SK-N-SH (cell line): ENCODE measurements at regions not wholly inside any gene's neighbourhood (a gene's known extent, or its start where the extent isn't known, plus 50 kb on each side); places are given as distances from the start of the nearest gene placed in this dataset.

Source experiments
- CTCF ChIA-PET: fragments of 300-600, 350-600 bp; formaldehyde crosslinking; extraction: SDS; loops from one replicate; lab custom pipeline; 2021; lab: Yijun Ruan, JAX
- POLR2A ChIA-PET: fragments of 350-600 bp; sonication (Branson Sonifier 250); formaldehyde crosslinking; extraction: SDS; loops from one replicate; lab custom pipeline; 2020; ENCODE audit warnings: antibody characterized with exemption, inconsistent platforms; lab: Yijun Ruan, JAX
- DNase-seq: peaks from one replicate; pipeline ENCODE4 v3.0.0; 2012
- H2AFZ ChIP-seq: fragments of 200-600 bp; sonication (generic); 2 replicates; pipeline ENCODE4 v1.8.1; 2016; ENCODE audit warnings: antibody characterized with exemption, mild to moderate bottlenecking, low read depth
- H3F3A ChIP-seq: fragments of 200-600 bp; sonication (generic); replicated peaks from 2 replicates; pipeline ENCODE3; 2016; ENCODE audit warnings: antibody characterized with exemption, mild to moderate bottlenecking; ENCODE audit not compliant: insufficient read depth
- H3K27ac ChIP-seq, 2 experiments: fragments of 200-500 bp in 1 of 2; fragments of 200-600 bp in 1 of 2; sonication (Bioruptor generic) in 1 of 2; sonication (generic), shearing (Covaris generic) in 1 of 2; 2 replicates each; pipeline versions ENCODE4 v1.5.1 to v1.6.1; 2014 to 2016; ENCODE audit warnings: low read depth in 2 of 2, inconsistent platforms in 1 of 2, low read length in 1 of 2, mild to moderate bottlenecking in 1 of 2, mixed read lengths in 1 of 2
- H3K27me3 ChIP-seq: fragments of 200-600 bp; sonication (generic), shearing (Covaris generic); 2 replicates; pipeline ENCODE4 v1.6.1; 2016; ENCODE audit warnings: mixed run types; ENCODE audit not compliant: insufficient read depth
- H3K36me3 ChIP-seq, 2 experiments: fragments of 200-500 bp in 1 of 2; fragments of 200-600 bp in 1 of 2; sonication (Bioruptor generic) in 1 of 2; sonication (generic) in 1 of 2; replicated peaks in 1 of 2; 2 replicates each; pipeline versions ENCODE3 to v1.5.1; 2014 to 2016; ENCODE audit warnings: low read length in 1 of 2, mild to moderate bottlenecking in 1 of 2; ENCODE audit not compliant: insufficient read depth in 2 of 2, control insufficient read depth in 1 of 2
- H3K4me1 ChIP-seq, 2 experiments: fragments of 200-500 bp in 1 of 2; fragments of 200-600 bp in 1 of 2; sonication (Bioruptor generic) in 1 of 2; sonication (generic), shearing (Covaris generic) in 1 of 2; 2 replicates each; pipeline versions ENCODE4 v1.5.1 to v1.6.1; 2014 to 2016; ENCODE audit warnings: low read depth in 1 of 2, low read length in 1 of 2, mixed run types in 1 of 2; ENCODE audit not compliant: insufficient read depth in 2 of 2, control insufficient read depth in 1 of 2
- H3K4me2 ChIP-seq: fragments of 200-600 bp; sonication (generic), shearing (Covaris generic); 2 replicates; pipeline ENCODE4 v1.6.1; 2017; ENCODE audit warnings: mixed run types
- H3K4me3 ChIP-seq, 2 experiments: fragments of 200-500 bp in 1 of 2; fragments of 200-600 bp in 1 of 2; sonication (Bioruptor generic) in 1 of 2; sonication (generic), shearing (Covaris generic) in 1 of 2; 2 replicates each; pipeline versions ENCODE4 v1.5.1 to v1.8.1; 2014 to 2016; ENCODE audit warnings: low read depth in 2 of 2, inconsistent platforms in 1 of 2, low read length in 1 of 2, mild to moderate bottlenecking in 1 of 2, mixed read lengths in 1 of 2, moderate library complexity in 1 of 2
- H3K79me2 ChIP-seq: fragments of 200-600 bp; sonication (generic); 2 replicates; pipeline ENCODE4 v1.8.1; 2017; ENCODE audit warnings: mild to moderate bottlenecking; ENCODE audit not compliant: insufficient read depth
- H3K9ac ChIP-seq: fragments of 200-600 bp; sonication (generic); 2 replicates; pipeline ENCODE4 v1.6.1; 2017; ENCODE audit warnings: mixed run types
- H3K9me2 ChIP-seq: fragments of 200-600 bp; sonication (generic); 2 replicates; pipeline ENCODE4 v1.6.1; 2017; ENCODE audit warnings: mixed run types
- H3K9me3 ChIP-seq: fragments of 200-600 bp; sonication (generic); 2 replicates; pipeline ENCODE4 v1.6.1; 2017; ENCODE audit warnings: mixed run types, mild to moderate bottlenecking, moderate library complexity
- H4K20me1 ChIP-seq: fragments of 200-600 bp; sonication (generic); 2 replicates; pipeline ENCODE4 v1.6.1; 2017; ENCODE audit warnings: mild to moderate bottlenecking, mixed run types; ENCODE audit not compliant: insufficient read depth
- CHD2 ChIP-seq: fragments of 150-350 bp; IDR thresholded peaks from 2 replicates; pipeline ENCODE4 v1.6.1; 2018; ENCODE audit warnings: low read length; ENCODE audit not compliant: partially characterized antibody
- FOXJ3 ChIP-seq: sonication (generic); formaldehyde crosslinking; IDR thresholded peaks from 2 replicates; pipeline ENCODE4 v1.5.1; 2020; ENCODE audit warnings: mild to moderate bottlenecking, missing genetic modification reagents
- GABPA ChIP-seq: IDR thresholded peaks from 2 replicates; pipeline ENCODE4 v1.4.0; 2012; ENCODE audit warnings: low read depth, mild to moderate bottlenecking
- GATA2 ChIP-seq: sonication (generic); formaldehyde crosslinking; IDR thresholded peaks from 2 replicates; pipeline ENCODE4 v1.5.0; 2020; ENCODE audit warnings: mild to moderate bottlenecking, missing genetic modification reagents
- MEF2A ChIP-seq: IDR thresholded peaks from 2 replicates; pipeline ENCODE4 v1.4.0; 2012; ENCODE audit warnings: low read depth, borderline replicate concordance
- MXI1 ChIP-seq: IDR thresholded peaks from 2 replicates; pipeline ENCODE4 v1.6.1; 2012; ENCODE audit warnings: mild to moderate bottlenecking, low read depth, low read length, improper control_type of control experiment
- NFIC ChIP-seq: IDR thresholded peaks from 2 replicates; pipeline ENCODE4 v1.4.0; 2012; ENCODE audit warnings: borderline replicate concordance
- NRF1 ChIP-seq: IDR thresholded peaks from 2 replicates; pipeline ENCODE4 v1.6.1; 2012; ENCODE audit warnings: low read depth, mild to moderate bottlenecking, low read length
- RAD21 ChIP-seq: IDR thresholded peaks from 2 replicates; pipeline ENCODE4 v1.6.1; 2012; ENCODE audit warnings: mild to moderate bottlenecking, low read length
- RXRA ChIP-seq: IDR thresholded peaks from 2 replicates; pipeline ENCODE4 v1.4.0; 2012; ENCODE audit warnings: low read depth, mild to moderate bottlenecking, borderline replicate concordance
- SIN3A ChIP-seq: IDR thresholded peaks from 2 replicates; pipeline ENCODE4 v1.6.1; 2012; ENCODE audit warnings: low read depth, mild to moderate bottlenecking, low read length, moderate library complexity, borderline replicate concordance
- TEAD4 ChIP-seq: IDR thresholded peaks from 2 replicates; pipeline ENCODE4 v1.4.0; 2012; ENCODE audit warnings: mild to moderate bottlenecking, borderline replicate concordance; ENCODE audit not compliant: insufficient read depth
- USF1 ChIP-seq: IDR thresholded peaks from 2 replicates; pipeline ENCODE4 v1.4.0; 2012; ENCODE audit warnings: low read depth, borderline replicate concordance
- USF2 ChIP-seq: fragments of 150-350 bp; IDR thresholded peaks from 2 replicates; pipeline ENCODE4 v1.6.1; 2017; ENCODE audit warnings: antibody characterized with exemption, low read length, low read depth, borderline replicate concordance
- WGBS: methylation state at CpG from one replicate; pipeline ENCODE4 v1.1.6; 2017; ENCODE audit warnings: low lambda C conversion rate; 5-methylcytosine and 5-hydroxymethylcytosine counted together
- TF ChIP-seq, protein P1 (sequence below): IDR thresholded peaks from 2 replicates; pipeline ENCODE4 v1.4.0; 2012; ENCODE audit warnings: low read depth, borderline replicate concordance
- TF ChIP-seq, protein P2 (sequence below): IDR thresholded peaks from 2 replicates; pipeline ENCODE4 v1.4.0; 2012; ENCODE audit warnings: low read depth
- TF ChIP-seq, protein P3 (sequence below): fragments of 150-350 bp; IDR thresholded peaks from 2 replicates; pipeline ENCODE4 v1.6.1; 2016; ENCODE audit warnings: mild to moderate bottlenecking, low read depth, low read length

DNA sequence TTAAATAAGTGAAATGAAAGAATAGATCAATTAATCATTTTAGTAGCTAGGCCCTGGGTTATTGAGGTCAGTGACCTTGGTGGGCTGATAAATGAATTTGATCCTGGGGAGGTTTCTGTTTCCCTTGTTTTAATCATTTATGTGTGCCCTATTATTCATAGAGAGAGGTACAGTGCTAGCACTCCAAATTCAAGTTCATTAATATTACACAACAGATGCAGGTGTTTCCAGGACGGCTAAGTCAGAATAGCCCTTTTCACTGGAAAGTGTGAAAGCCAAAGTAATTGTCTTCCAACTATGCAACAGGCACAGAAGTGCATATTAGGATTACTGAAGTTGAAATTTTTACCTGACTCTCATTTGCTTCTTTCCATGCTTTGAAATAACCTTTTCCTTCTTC, 61.7 kb upstream of the SGK1 start:
- no peak overlapping the region for H3K9ac ChIP-seq
- ChIA-PET POLR2A (no interaction called here), CTCF (no interaction called here)
- no peak overlapping the region for H3K4me2 ChIP-seq
- H3F3A ChIP-seq, result no peaks in the 10 kb centered on the region
- H3K9me2 ChIP-seq, result no peaks in the 10 kb centered on the region
- no peak for DNase-seq
- no peak overlapping the region for H3K27ac ChIP-seq
- WGBS, result 78% methylated on average over 1 of the region's 1 CpG
- H3K36me3 ChIP-seq, result no peaks in the 10 kb centered on the region
- H4K20me1 ChIP-seq, result no peaks in the 10 kb centered on the region
- no peaks in the 10 kb centered on the region for H3K9me3 ChIP-seq
- no peaks in the 10 kb centered on the region for H3K79me2 ChIP-seq
- no peaks in the 10 kb centered on the region for H3K4me1 ChIP-seq
- TF ChIP-seq USF1 (no peak), USF2 (no peak), NFIC (no peak), RAD21 (no peak), CHD2 (no peak), RXRA (no peak), FOXJ3 (CRISPR knock-in tag) (no peak), TEAD4 (no peak), MEF2A (no peak), NRF1 (no peak), SIN3A (no peak), MXI1 (no peak), GABPA (no peak), GATA2 (no peak)
- TF ChIP-seq, protein P1, sequence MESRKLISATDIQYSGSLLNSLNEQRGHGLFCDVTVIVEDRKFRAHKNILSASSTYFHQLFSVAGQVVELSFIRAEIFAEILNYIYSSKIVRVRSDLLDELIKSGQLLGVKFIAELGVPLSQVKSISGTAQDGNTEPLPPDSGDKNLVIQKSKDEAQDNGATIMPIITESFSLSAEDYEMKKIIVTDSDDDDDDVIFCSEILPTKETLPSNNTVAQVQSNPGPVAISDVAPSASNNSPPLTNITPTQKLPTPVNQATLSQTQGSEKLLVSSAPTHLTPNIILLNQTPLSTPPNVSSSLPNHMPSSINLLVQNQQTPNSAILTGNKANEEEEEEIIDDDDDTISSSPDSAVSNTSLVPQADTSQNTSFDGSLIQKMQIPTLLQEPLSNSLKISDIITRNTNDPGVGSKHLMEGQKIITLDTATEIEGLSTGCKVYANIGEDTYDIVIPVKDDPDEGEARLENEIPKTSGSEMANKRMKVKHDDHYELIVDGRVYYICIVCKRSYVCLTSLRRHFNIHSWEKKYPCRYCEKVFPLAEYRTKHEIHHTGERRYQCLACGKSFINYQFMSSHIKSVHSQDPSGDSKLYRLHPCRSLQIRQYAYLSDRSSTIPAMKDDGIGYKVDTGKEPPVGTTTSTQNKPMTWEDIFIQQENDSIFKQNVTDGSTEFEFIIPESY, result no peak
- TF ChIP-seq, protein P2, sequence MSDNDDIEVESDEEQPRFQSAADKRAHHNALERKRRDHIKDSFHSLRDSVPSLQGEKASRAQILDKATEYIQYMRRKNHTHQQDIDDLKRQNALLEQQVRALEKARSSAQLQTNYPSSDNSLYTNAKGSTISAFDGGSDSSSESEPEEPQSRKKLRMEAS, result no peak
- TF ChIP-seq, protein P3, sequence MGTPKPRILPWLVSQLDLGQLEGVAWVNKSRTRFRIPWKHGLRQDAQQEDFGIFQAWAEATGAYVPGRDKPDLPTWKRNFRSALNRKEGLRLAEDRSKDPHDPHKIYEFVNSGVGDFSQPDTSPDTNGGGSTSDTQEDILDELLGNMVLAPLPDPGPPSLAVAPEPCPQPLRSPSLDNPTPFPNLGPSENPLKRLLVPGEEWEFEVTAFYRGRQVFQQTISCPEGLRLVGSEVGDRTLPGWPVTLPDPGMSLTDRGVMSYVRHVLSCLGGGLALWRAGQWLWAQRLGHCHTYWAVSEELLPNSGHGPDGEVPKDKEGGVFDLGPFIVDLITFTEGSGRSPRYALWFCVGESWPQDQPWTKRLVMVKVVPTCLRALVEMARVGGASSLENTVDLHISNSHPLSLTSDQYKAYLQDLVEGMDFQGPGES, result no peak
- TF ChIP-seq, all 33 proteins: peak for 0
- no peak overlapping the region for H2AFZ ChIP-seq
- no peak overlapping the region for H3K4me3 ChIP-seq
- H3K27me3 ChIP-seq, result no peaks in the 10 kb centered on the region
